ENCODE measurements at regions not wholly inside any gene's neighbourhood (a gene's known extent, or its start where the extent isn't known, plus 50 kb on each side); places are given as distances from the start of the nearest gene placed in this dataset.

DNA sequence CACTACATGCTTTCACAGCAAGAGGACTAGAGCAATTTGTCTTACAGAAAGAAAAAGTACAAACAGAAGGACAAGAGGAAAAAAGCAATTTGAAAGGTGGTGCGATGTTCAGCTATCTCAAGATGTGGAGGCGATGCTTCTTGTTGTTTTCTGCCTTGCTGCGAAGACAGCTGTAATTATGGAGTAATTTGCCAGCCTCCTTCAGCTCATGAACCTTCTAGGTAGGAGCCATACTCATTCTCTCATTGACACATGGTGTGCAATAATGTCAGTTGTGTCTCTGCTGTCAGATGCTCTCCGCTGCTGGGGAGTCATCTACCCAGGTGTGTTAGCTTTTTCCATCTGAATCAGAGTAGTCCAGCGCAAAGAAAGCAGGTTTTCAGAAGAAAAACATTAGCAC is 424.5 kb downstream of the NR2F1-AS1 start:
- H3K36me3 ChIP-seq (ENCODE audit: control insufficient read depth in 2 of 2, insufficient read depth in 2 of 2, low read length in 2 of 2): no peaks in the 10 kb centered on the region
- H3K4me3 ChIP-seq (ENCODE audit: low read length in 2 of 2): no peak overlapping the region

DNA sequence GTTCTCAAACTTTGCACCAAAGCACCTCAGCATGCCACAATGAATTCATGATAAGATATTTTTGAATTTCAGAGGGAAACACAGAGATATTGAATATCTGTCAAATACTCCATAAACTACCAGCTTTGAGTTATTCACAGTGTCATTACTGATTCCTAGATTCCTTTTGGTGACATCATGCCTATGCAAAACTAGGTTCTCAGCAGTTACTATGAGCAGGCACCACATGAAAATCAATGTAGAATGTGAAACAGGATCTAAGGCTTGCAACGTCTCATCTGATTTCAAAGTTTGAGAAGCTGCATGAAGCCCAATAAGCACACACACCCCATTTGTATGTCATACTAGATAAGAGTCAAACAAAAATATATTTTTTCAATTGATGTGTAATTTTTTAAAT is 426.5 kb downstream of the NR2F1-AS1 start:
- Histone ChIP-seq H3K36me3 (ENCODE audit: control insufficient read depth in 2 of 2, insufficient read depth in 2 of 2, low read length in 2 of 2) (no peaks in the 10 kb centered on the region), H3K4me1 (ENCODE audit: control insufficient read depth in 2 of 2, insufficient read depth in 2 of 2, low read length in 2 of 2) (no peaks in the 10 kb centered on the region), H3K9ac (ENCODE audit: low read depth in 1 of 2, low read length in 2 of 2) (no peak overlapping the region), H3K9me3 (ENCODE audit: control insufficient read depth in 2 of 2, low read length in 2 of 2) (no peaks in the 10 kb centered on the region), H3K27me3 (ENCODE audit: control insufficient read depth in 2 of 2, insufficient read depth in 2 of 2, low read length in 2 of 2) (no peaks in the 10 kb centered on the region), H3K4me3 (ENCODE audit: low read length in 2 of 2) (no peak overlapping the region), H3K27ac (ENCODE audit: low read depth in 2 of 2, low read length in 2 of 2) (no peak overlapping the region)

More for the DNA sequence above, 424.5 kb downstream of the NR2F1-AS1 start:
- H3K4me1 ChIP-seq (ENCODE audit: control insufficient read depth in 2 of 2, insufficient read depth in 2 of 2, low read length in 2 of 2): no peaks in the 10 kb centered on the region
- no peak overlapping the region for H3K27ac ChIP-seq (ENCODE audit: low read depth in 2 of 2, low read length in 2 of 2)
- no peaks in the 10 kb centered on the region for H3K27me3 ChIP-seq (ENCODE audit: control insufficient read depth in 2 of 2, insufficient read depth in 2 of 2, low read length in 2 of 2)
- H3K9ac ChIP-seq (ENCODE audit: low read depth in 1 of 2, low read length in 2 of 2): no peak overlapping the region
- H3K9me3 ChIP-seq (ENCODE audit: control insufficient read depth in 2 of 2, low read length in 2 of 2): no peaks in the 10 kb centered on the region

- Histone ChIP-seq H3K9me3 (ENCODE audit: control insufficient read depth in 2 of 2, low read length in 2 of 2) (no peaks in the 10 kb centered on the region), H3K4me3 (ENCODE audit: low read length in 2 of 2) (no peak overlapping the region), H3K4me1 (ENCODE audit: control insufficient read depth in 2 of 2, insufficient read depth in 2 of 2, low read length in 2 of 2) (no peaks in the 10 kb centered on the region), H3K36me3 (ENCODE audit: control insufficient read depth in 2 of 2, insufficient read depth in 2 of 2, low read length in 2 of 2) (no peaks in the 10 kb centered on the region), H3K27me3 (ENCODE audit: control insufficient read depth in 2 of 2, insufficient read depth in 2 of 2, low read length in 2 of 2) (no peaks in the 10 kb centered on the region), H3K9ac (ENCODE audit: low read depth in 1 of 2, low read length in 2 of 2) (no peak overlapping the region), H3K27ac (ENCODE audit: low read depth in 2 of 2, low read length in 2 of 2) (no peak overlapping the region)
These were observed 427.6 kb downstream of the NR2F1-AS1 start for GRCh38 chr5:93153461-93153860.

GRCh38 chr5:93151896-93152295 is 429.1 kb downstream of the NR2F1-AS1 start:
- H3K4me3 ChIP-seq (ENCODE audit: low read length in 2 of 2): no peak overlapping the region
- no peak overlapping the region for H3K27ac ChIP-seq (ENCODE audit: low read depth in 2 of 2, low read length in 2 of 2)
- no peaks in the 10 kb centered on the region for H3K4me1 ChIP-seq (ENCODE audit: control insufficient read depth in 2 of 2, insufficient read depth in 2 of 2, low read length in 2 of 2)
- H3K9ac ChIP-seq (ENCODE audit: low read depth in 1 of 2, low read length in 2 of 2): no peak overlapping the region
- H3K27me3 ChIP-seq (ENCODE audit: control insufficient read depth in 2 of 2, insufficient read depth in 2 of 2, low read length in 2 of 2): no peaks in the 10 kb centered on the region
- no peaks in the 10 kb centered on the region for H3K9me3 ChIP-seq (ENCODE audit: control insufficient read depth in 2 of 2, low read length in 2 of 2)
- H3K36me3 ChIP-seq (ENCODE audit: control insufficient read depth in 2 of 2, insufficient read depth in 2 of 2, low read length in 2 of 2): no peaks in the 10 kb centered on the region

- Histone ChIP-seq H3K27me3 (ENCODE audit: control insufficient read depth in 2 of 2, insufficient read depth in 2 of 2, low read length in 2 of 2) (no peaks in the 10 kb centered on the region), H3K4me1 (ENCODE audit: control insufficient read depth in 2 of 2, insufficient read depth in 2 of 2, low read length in 2 of 2) (no peaks in the 10 kb centered on the region), H3K27ac (ENCODE audit: low read depth in 2 of 2, low read length in 2 of 2) (no peak overlapping the region), H3K9me3 (ENCODE audit: control insufficient read depth in 2 of 2, low read length in 2 of 2) (no peaks in the 10 kb centered on the region), H3K36me3 (ENCODE audit: control insufficient read depth in 2 of 2, insufficient read depth in 2 of 2, low read length in 2 of 2) (no peaks in the 10 kb centered on the region), H3K9ac (ENCODE audit: low read depth in 1 of 2, low read length in 2 of 2) (no peak overlapping the region), H3K4me3 (ENCODE audit: low read length in 2 of 2) (no peak overlapping the region)
These were observed 429.9 kb downstream of the NR2F1-AS1 start for GRCh38 chr5:93151121-93151520.

- Histone ChIP-seq H3K27me3 (ENCODE audit: control insufficient read depth in 2 of 2, insufficient read depth in 2 of 2, low read length in 2 of 2) (no peaks in the 10 kb centered on the region), H3K9me3 (ENCODE audit: control insufficient read depth in 2 of 2, low read length in 2 of 2) (no peaks in the 10 kb centered on the region), H3K36me3 (ENCODE audit: control insufficient read depth in 2 of 2, insufficient read depth in 2 of 2, low read length in 2 of 2) (no peaks in the 10 kb centered on the region), H3K4me3 (ENCODE audit: low read length in 2 of 2) (no peak overlapping the region), H3K4me1 (ENCODE audit: control insufficient read depth in 2 of 2, insufficient read depth in 2 of 2, low read length in 2 of 2) (no peaks in the 10 kb centered on the region), H3K27ac (ENCODE audit: low read depth in 2 of 2, low read length in 2 of 2) (no peak overlapping the region), H3K9ac (ENCODE audit: low read depth in 1 of 2, low read length in 2 of 2) (no peak overlapping the region)
These were observed 430.6 kb downstream of the NR2F1-AS1 start for GRCh38 chr5:93150311-93151012.

DNA sequence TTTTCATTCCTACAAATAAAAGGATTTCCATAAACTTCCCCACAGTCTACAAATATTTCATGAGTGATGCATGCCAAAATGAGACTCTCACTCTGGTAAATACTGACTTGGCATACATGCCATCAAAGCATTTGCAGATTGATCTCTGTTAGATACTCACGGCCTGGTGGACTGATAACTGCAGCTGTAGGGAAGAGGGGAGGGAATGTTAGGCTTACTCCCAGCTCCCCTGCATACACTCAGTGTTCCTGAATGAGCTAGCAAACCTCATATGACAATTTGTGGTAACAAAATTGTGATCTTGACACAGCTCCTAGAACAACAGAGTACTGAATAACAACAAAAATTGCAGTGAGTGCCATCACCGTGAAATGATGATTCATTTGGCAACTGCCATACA is 435.3 kb downstream of the NR2F1-AS1 start:
- Histone ChIP-seq H3K9me3 (ENCODE audit: control insufficient read depth in 2 of 2, low read length in 2 of 2) (no peaks in the 10 kb centered on the region), H3K27me3 (ENCODE audit: control insufficient read depth in 2 of 2, insufficient read depth in 2 of 2, low read length in 2 of 2) (no peaks in the 10 kb centered on the region), H3K36me3 (ENCODE audit: control insufficient read depth in 2 of 2, insufficient read depth in 2 of 2, low read length in 2 of 2) (no peaks in the 10 kb centered on the region), H3K4me3 (ENCODE audit: low read length in 2 of 2) (no peak overlapping the region), H3K4me1 (ENCODE audit: control insufficient read depth in 2 of 2, insufficient read depth in 2 of 2, low read length in 2 of 2) (no peaks in the 10 kb centered on the region), H3K27ac (ENCODE audit: low read depth in 2 of 2, low read length in 2 of 2) (no peak overlapping the region), H3K9ac (ENCODE audit: low read depth in 1 of 2, low read length in 2 of 2) (no peak overlapping the region)

GRCh38 chr5:93145019-93145418 is 436.0 kb downstream of the NR2F1-AS1 start:
- no peaks in the 10 kb centered on the region for H3K36me3 ChIP-seq (ENCODE audit: control insufficient read depth in 2 of 2, insufficient read depth in 2 of 2, low read length in 2 of 2)
- no peaks in the 10 kb centered on the region for H3K27me3 ChIP-seq (ENCODE audit: control insufficient read depth in 2 of 2, insufficient read depth in 2 of 2, low read length in 2 of 2)
- H3K4me1 ChIP-seq (ENCODE audit: control insufficient read depth in 2 of 2, insufficient read depth in 2 of 2, low read length in 2 of 2): no peaks in the 10 kb centered on the region
- H3K27ac ChIP-seq (ENCODE audit: low read depth in 2 of 2, low read length in 2 of 2): no peak overlapping the region
- H3K9ac ChIP-seq (ENCODE audit: low read depth in 1 of 2, low read length in 2 of 2): no peak overlapping the region
- no peaks in the 10 kb centered on the region for H3K9me3 ChIP-seq (ENCODE audit: control insufficient read depth in 2 of 2, low read length in 2 of 2)
- H3K4me3 ChIP-seq (ENCODE audit: low read length in 2 of 2): no peak overlapping the region

DNA sequence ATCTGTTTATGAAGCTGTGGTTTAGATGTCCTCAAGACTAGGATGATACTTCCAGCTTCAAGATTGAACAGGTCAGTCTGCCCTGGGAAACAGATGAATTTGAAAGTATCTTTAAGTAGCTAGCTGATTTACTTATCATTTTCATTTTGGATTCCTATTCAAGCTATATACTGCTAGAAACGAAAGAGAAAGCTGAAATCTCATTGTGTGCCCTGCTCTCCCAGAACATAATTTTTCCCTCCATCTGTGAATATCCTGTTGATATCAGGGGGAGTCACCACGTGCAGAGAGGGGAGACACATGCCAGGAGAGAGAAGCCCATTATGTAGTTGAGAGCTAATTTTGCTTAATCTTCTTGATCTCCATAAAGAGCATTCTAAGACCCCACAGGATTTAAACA is 439.1 kb downstream of the NR2F1-AS1 start:
- H3K4me1 ChIP-seq (ENCODE audit: control insufficient read depth in 2 of 2, insufficient read depth in 2 of 2, low read length in 2 of 2): no peaks in the 10 kb centered on the region
- no peak overlapping the region for H3K4me3 ChIP-seq (ENCODE audit: low read length in 2 of 2)
- no peaks in the 10 kb centered on the region for H3K27me3 ChIP-seq (ENCODE audit: control insufficient read depth in 2 of 2, insufficient read depth in 2 of 2, low read length in 2 of 2)
- no peaks in the 10 kb centered on the region for H3K9me3 ChIP-seq (ENCODE audit: control insufficient read depth in 2 of 2, low read length in 2 of 2)
- no peak overlapping the region for H3K27ac ChIP-seq (ENCODE audit: low read depth in 2 of 2, low read length in 2 of 2)
- no peak overlapping the region for H3K9ac ChIP-seq (ENCODE audit: low read depth in 1 of 2, low read length in 2 of 2)
- H3K36me3 ChIP-seq (ENCODE audit: control insufficient read depth in 2 of 2, insufficient read depth in 2 of 2, low read length in 2 of 2): no peaks in the 10 kb centered on the region

GRCh38 chr5:93130624-93131490 is 450.2 kb downstream of the NR2F1-AS1 start:
- Histone ChIP-seq H3K9me3 (ENCODE audit: control insufficient read depth in 2 of 2, low read length in 2 of 2) (no peaks in the 10 kb centered on the region), H3K4me1 (ENCODE audit: control insufficient read depth in 2 of 2, insufficient read depth in 2 of 2, low read length in 2 of 2) (peaks cover 0 to 3% of the 10 kb centered on the region in 2 donors), H3K9ac (ENCODE audit: low read depth in 1 of 2, low read length in 2 of 2) (no peak overlapping the region), H3K4me3 (ENCODE audit: low read length in 2 of 2) (no peak overlapping the region), H3K27ac (ENCODE audit: low read depth in 2 of 2, low read length in 2 of 2) (no peak overlapping the region), H3K27me3 (ENCODE audit: control insufficient read depth in 2 of 2, insufficient read depth in 2 of 2, low read length in 2 of 2) (no peaks in the 10 kb centered on the region), H3K36me3 (ENCODE audit: control insufficient read depth in 2 of 2, insufficient read depth in 2 of 2, low read length in 2 of 2) (no peaks in the 10 kb centered on the region)

All from mucosa of rectum (tissue), 2 donors.